Esophagus muscularis mucosa (tissue), 4 donors: ENCODE measurements at regions not wholly inside any gene's neighbourhood (a gene's known extent, or its start where the extent isn't known, plus 50 kb on each side); places are given as distances from the start of the nearest gene placed in this dataset.

Source experiments
- DNase-seq: peaks from one replicate; pipeline ENCODE4 v3.0.0-alpha.2; 2017; ENCODE audit errors: extremely low spot score
- H3K27ac ChIP-seq, 4 donors: fragments of 200-600 bp; sonication (generic); replicated peaks in 1 of 4; 1 replicate in 3 of 4; 2 replicates in 1 of 4; pipeline ENCODE4 v1.5.1; 2016 to 2019; ENCODE audit warnings: mild to moderate bottlenecking in 1 of 4
- H3K27me3 ChIP-seq, 4 donors: fragments of 200-600 bp; sonication (generic); one replicate each; pipeline versions ENCODE4 v1.5.1 to v1.6.0; 2016 to 2019
- H3K36me3 ChIP-seq, 4 donors: fragments of 200-600 bp; sonication (generic); one replicate each; pipeline ENCODE4 v1.5.1; 2016 to 2019
- H3K4me1 ChIP-seq, 4 donors: fragments of 200-600 bp; sonication (generic); one replicate each; pipeline ENCODE4 v1.5.1; 2016 to 2019
- H3K4me3 ChIP-seq, 4 donors: fragments of 200-600 bp; sonication (generic); 1 replicate in 2 of 4; 2 replicates in 2 of 4; pipeline ENCODE4 v1.5.1; 2016 to 2019; ENCODE audit warnings: mild to moderate bottlenecking in 4 of 4, moderate library complexity in 1 of 4
- H3K9me3 ChIP-seq, 4 donors: fragments of 200-600 bp; sonication (generic); 1 replicate in 3 of 4; 2 replicates in 1 of 4; pipeline ENCODE4 v1.5.1; 2016 to 2019
- CTCF ChIP-seq, 3 experiments: fragments of 200-600 bp in 2 of 3; fragments of 450-650 bp in 1 of 3; sonication (generic) in 2 of 3; IDR thresholded peaks; one replicate each; pipeline ENCODE4 v1.5.1; 2017 to 2019; ENCODE audit warnings: antibody characterized with exemption in 3 of 3, mild to moderate bottlenecking in 2 of 3, moderate library complexity in 1 of 3
- EP300 ChIP-seq: sonication (generic); formaldehyde crosslinking; IDR thresholded peaks from one replicate; pipeline ENCODE4 v1.6.1; 2017; ENCODE audit warnings: antibody characterized with exemption
- POLR2A ChIP-seq: fragments of 450-650 bp; IDR thresholded peaks from one replicate; pipeline ENCODE4 v1.6.1; 2017; ENCODE audit warnings: antibody characterized with exemption, moderate library complexity, mild to moderate bottlenecking, low read depth
- POLR2AphosphoS5 ChIP-seq, 2 donors: sonication (generic); formaldehyde crosslinking; IDR thresholded peaks; one replicate each; pipeline ENCODE4 v1.6.1; 2017; ENCODE audit warnings: antibody characterized with exemption in 2 of 2
- WGBS: methylation state at CpG from one replicate; pipeline ENCODE4 v1.1.5; 2018; 5-methylcytosine and 5-hydroxymethylcytosine counted together
- intact Hi-C: fragments of 100-400 bp; cut with DNase I; formaldehyde crosslinking; loops from one replicate; pipeline ENCODE4 v1.15.1; 2023

- H3K4me1 ChIP-seq = peaks cover 0 to 12% (median 5%) of the 10 kb centered on the region in 4 donors
- intact Hi-C loops = no loop called here
- TF ChIP-seq POLR2A (no peak), EP300 (no peak), CTCF (IDR thresholded peaks at IDR 0.05) (no peak), POLR2AphosphoS5 (IDR thresholded peaks at IDR 0.05) (no peak)
- H3K27ac ChIP-seq = no peak overlapping the region
- H3K4me3 ChIP-seq = no peak overlapping the region
- DNase-seq = no peak
- no peaks in the 10 kb centered on the region for H3K27me3 ChIP-seq
- no peaks in the 10 kb centered on the region for H3K36me3 ChIP-seq
- no peaks in the 10 kb centered on the region for H3K9me3 ChIP-seq
Measured at GRCh38 chr12:61610143-61610542, 650.1 kb upstream of the USP15 start.

- intact Hi-C loops = no loop called here
Measured at GRCh38 chr12:61629702-61630101, 630.5 kb upstream of the USP15 start.

GRCh38 chr12:61646639-61647038 is 613.6 kb upstream of the USP15 start:
- H3K36me3 ChIP-seq = no peaks in the 10 kb centered on the region
- DNase-seq = no peak
- H3K4me1 ChIP-seq = no peaks in the 10 kb centered on the region
- intact Hi-C loops = no loop called here
- H3K9me3 ChIP-seq = no peaks in the 10 kb centered on the region
- no peak for TF ChIP-seq EP300
- no peak for TF ChIP-seq POLR2A
- no peak for TF ChIP-seq CTCF (IDR thresholded peaks at IDR 0.05)
- TF ChIP-seq POLR2AphosphoS5 (IDR thresholded peaks at IDR 0.05) = no peak
- no peaks in the 10 kb centered on the region for H3K27me3 ChIP-seq
- H3K4me3 ChIP-seq = no peak overlapping the region
- WGBS = 86% methylated on average over 3 of the region's 3 CpGs
- H3K27ac ChIP-seq = no peak overlapping the region

More at GRCh38 chr12:61629702-61630101, 630.5 kb upstream of the USP15 start:
- TF ChIP-seq EP300 (no peak), CTCF (IDR thresholded peaks at IDR 0.05) (no peak), POLR2A (no peak), POLR2AphosphoS5 (IDR thresholded peaks at IDR 0.05) (no peak)
- Histone ChIP-seq H3K4me3 (no peak overlapping the region), H3K36me3 (no peaks in the 10 kb centered on the region), H3K9me3 (no peaks in the 10 kb centered on the region), H3K27ac (no peak overlapping the region), H3K4me1 (no peaks in the 10 kb centered on the region), H3K27me3 (no peaks in the 10 kb centered on the region)
- WGBS = 85% methylated on average over 2 of the region's 2 CpGs
- DNase-seq = no peak

GRCh38 chr12:61647566-61647965 is 612.6 kb upstream of the USP15 start:
- H3K9me3 ChIP-seq = no peaks in the 10 kb centered on the region

More at GRCh38 chr12:61647566-61647965, 612.6 kb upstream of the USP15 start:
- H3K36me3 ChIP-seq = no peaks in the 10 kb centered on the region
- 67% methylated on average over 2 of the region's 2 CpGs for WGBS
- DNase-seq = no peak
- H3K4me3 ChIP-seq = no peak overlapping the region
- H3K4me1 ChIP-seq = no peaks in the 10 kb centered on the region
- no peak for TF ChIP-seq POLR2A
- no peak for TF ChIP-seq EP300
- no peak for TF ChIP-seq POLR2AphosphoS5 (IDR thresholded peaks at IDR 0.05)
- TF ChIP-seq CTCF (IDR thresholded peaks at IDR 0.05) = no peak
- H3K27ac ChIP-seq = no peak overlapping the region
- intact Hi-C loops = no loop called here
- H3K27me3 ChIP-seq = no peaks in the 10 kb centered on the region
